HG03432 (cell line): ENCODE measurements at regions not wholly inside any gene's neighbourhood (a gene's known extent, or its start where the extent isn't known, plus 50 kb on each side); places are given as distances from the start of the nearest gene placed in this dataset.
"Not testable (repeated sequence)": the region's sequence is repeated elsewhere in the genome, so short reads cannot be mapped to it uniquely, and the experiment has no call there.

Experiments
- ATAC-seq: cut with Tn5 transposase; IDR thresholded peaks from one replicate; pipeline ENCODE4 v1.9.1; 2021; ENCODE audit warnings: mild to moderate bottlenecking, moderate library complexity; ENCODE audit not compliant: unreplicated experiment

DNA sequence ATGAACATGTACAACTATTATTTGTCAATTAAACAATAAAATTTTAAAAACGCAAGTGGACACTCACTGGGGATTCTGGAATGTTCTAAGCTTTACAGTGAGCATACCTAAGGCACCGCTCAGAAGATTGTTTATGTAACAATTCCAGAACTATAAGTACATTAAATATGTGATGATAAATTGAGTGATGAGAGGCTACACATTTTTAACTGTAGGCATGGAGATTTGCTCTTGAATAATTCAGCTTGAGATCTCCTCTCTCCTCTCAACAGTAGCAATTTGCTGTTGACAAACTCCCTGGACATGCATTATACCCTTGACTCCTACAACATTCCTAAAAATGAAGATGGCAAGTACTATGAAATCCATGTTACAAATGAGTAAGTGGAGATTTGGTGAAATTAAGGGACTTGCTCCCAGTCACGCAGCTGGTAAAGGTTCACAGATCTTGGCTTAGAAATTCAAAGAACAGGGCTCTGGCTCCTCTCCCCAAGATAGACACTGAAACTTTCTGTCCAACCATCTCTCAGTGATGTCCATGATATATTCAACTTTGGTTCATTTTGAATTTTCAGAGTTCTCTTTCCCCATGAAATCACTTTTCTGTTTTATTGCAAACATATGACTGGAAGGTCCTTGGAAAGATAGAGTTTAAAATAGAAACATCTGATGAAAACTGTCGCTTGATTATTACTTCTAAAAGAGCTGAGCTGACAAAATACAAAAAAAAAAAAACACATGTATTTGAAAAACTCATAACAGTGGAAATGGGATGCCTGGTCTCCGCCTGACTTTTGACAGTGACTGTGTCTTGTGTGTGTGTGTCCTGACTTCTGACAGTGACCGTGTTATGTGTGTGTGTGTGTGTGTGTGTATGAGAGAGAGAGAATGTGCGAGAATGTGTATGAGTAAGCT, 488.3 kb downstream of the TNS3 start:
- no peak for ATAC-seq

DNA sequence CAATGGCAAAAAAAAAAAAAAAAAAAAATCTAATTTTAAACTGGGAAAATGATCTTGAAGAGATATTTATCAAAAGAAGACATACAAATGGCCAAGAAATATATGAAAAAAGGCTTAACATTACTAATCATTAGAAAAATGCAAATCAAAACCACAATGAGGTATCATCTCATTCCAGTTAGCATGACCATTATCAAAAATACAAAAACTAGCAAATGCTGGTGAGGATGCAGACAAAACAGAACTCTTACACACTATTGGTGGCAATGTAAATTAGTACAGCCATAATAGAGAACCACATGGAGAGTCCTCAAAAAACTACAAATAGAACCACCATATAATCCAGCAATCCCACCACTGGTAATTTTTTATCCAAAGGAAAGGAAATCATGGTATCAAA, 489.6 kb downstream of the TNS3 start:
- no peak for ATAC-seq

DNA sequence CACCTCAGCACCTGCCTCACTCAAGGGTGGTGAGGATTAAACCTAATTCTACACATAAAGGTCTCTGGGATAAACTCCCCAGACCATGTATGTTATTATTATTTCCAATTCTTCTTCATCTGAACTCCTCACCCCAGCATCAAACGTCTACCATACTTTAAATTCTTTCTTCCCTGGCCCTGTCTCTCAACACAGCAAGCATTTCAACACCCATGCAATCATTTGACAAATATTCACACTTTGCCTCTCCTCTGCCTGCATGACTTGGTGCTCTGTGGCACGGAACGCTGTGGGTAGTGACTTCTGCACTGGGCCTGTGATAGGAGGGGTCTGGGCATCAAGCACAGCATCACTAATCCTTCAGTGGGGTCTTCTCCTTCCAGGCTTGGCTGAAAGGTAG, 490.8 kb downstream of the TNS3 start:
- ATAC-seq: no peak

DNA sequence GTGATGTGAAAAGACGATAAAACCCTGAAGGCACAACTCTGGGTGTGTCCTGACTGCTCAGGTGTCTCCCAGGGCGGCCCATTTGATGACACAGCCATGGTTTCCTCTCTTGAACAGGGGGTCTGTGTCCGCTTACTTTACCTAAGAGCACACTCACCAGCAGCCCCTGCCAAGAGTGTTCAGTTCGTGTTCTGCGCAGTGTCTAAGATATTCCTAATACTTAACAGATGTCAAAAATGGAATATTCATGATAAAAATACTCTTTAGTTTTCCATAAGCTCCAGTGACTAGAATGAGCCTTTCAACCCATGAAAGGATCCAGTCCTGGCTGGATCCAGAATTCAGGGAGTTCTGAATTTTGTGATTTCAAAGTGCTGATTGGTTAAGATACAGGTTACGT, 492.4 kb downstream of the TNS3 start:
- no peak for ATAC-seq

DNA sequence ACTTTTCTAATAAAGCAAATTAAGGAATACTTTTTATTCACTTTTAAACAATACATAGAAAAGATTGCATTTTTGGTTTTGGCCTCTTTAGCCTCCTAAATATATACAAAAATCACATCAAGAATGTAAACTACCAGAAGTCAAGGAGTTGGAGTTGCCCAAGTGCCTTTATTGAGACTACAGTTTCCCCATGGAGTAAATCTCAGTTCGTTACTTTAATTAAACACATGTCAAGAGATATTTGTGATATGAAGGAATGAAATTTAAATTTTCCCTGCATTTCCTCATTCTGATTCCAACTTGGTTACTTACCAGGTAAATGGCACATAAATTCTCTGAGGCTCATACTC, 492.9 kb downstream of the TNS3 start:
- ATAC-seq: peak; percentile 17

- peak; percentile 74 for ATAC-seq
Measured at GRCh38 chr7:47088329-47089067, 493.4 kb downstream of the TNS3 start.

GRCh38 chr7:47087866-47088265, 494.0 kb downstream of the TNS3 start:
- ATAC-seq: no peak

DNA sequence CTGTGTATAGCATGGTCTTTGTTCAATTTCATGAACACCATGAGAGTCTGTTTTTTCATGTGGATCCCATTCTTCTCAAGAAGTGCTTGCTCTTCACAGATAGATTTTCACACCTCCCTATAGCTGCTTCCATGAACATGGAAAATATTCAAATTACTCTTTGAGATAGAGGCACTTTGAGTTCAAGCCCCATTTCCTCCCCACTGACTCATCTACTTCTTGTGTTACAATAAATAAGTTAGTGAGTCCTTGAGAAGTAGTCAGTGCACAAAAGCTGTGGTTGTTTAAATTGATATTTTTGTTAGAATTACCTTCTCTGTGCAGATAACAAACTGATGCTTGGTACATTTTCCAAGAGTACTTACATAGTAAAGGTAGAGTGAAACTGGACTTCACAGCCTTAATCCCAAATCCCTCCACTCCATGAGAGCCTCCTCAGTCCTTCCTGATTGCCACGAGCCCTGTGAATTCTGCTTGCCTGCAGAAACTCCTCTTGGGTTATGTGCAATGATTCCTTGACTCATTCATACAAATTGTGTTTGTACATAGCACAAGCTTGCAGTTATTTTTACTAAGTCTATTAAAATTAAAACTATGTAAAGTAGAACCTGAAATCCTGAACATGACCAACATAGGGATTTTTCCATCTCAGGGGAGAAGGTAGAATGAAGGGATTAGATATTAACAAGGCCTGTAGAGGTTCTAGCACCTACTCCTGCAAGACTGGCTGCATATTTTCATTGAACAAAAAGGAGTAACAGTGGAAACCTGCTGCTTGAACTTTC, 496.2 kb downstream of the TNS3 start:
- ATAC-seq: no peak

- ATAC-seq: no peak
Measured at GRCh38 chr7:47083476-47084250, 498.2 kb downstream of the TNS3 start.

DNA sequence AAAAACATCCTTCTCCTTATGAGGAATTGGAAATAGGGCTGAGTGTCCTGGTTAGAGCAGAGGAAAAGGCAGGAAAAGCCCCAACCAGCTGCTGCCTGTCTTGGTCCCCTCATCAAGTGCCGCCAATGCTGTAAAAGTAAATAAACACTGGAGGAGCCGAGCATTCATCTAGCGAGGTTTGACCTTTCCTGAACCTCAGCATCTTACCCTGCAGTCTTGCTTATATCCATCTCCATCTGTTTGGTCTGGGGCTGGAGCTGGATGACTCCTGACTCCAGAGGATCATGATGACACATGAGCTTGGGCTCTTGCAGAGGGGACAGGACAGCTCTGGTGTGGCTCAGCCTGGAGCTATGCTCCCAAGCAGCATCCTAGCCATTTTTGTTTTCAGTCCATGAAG, 501.1 kb downstream of the TNS3 start:
- ATAC-seq: no peak

DNA sequence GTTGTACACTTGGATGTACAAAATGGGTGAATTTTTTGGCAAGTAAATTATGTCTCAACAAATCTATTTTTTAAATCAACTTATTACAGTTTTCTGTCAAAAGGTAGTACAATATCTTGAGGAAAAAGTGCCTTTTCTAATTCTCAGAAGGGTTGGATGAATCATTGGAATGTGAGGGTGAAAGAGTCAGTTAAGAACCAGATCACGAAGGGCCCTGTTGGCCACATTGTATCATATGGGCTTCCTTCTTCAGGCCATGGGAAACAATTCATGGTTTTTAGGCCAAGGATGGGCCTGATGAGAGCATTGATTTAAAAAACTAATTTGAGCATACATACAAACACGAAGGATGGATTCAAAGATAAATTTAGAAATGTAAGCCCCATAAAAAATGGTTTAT, 503.7 kb downstream of the TNS3 start:
- no peak for ATAC-seq

DNA sequence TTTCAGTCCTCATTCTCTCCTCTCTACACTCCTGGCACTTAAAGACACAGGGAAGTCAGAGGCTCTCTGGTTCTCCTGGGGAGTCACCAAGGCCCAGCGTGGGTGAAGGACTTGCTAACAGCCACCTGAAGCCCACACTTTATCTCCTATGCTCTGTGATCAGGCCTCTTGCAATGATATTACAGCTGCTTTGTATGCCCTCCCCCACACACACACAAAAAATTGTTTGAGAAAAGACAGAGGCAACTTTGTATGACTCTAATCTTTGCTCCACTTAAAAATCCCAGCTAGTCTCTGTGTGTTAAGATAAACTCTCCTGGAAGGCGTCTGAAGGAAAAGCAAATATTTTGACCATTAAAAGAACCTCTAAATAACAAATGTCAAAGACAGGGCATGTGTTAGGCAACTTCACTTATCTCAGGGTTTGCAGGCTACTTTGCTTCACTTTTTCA, 507.2 kb downstream of the TNS3 start:
- ATAC-seq: no peak

DNA sequence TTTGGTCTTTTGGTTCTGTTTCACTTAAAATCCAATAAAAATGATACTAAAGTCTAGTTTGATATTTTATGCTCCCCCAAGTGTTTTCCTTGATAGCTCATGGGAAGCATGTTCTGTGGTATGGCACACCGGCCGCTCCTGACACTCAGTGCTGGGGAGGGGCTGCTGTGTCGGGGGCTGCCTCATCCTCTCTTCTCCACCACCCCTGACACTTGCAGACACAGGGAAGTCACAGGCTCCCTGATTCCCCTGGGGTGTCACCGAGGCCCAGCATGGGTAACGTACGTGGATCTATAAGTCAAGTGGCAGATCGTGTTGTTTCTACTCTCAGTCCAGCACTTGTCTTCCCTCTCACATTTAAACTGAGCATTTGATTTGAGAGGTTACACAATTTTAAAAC, 508.6 kb downstream of the TNS3 start:
- ATAC-seq: no peak

- ATAC-seq: no peak
Measured at GRCh38 chr7:47071866-47072265, 510.0 kb downstream of the TNS3 start.

GRCh38 chr7:47069385-47070076, 512.4 kb downstream of the TNS3 start:
- no peak for ATAC-seq

GRCh38 chr7:47066976-47067614, 514.8 kb downstream of the TNS3 start:
- no peak for ATAC-seq

GRCh38 chr7:47056731-47057130, 525.2 kb downstream of the TNS3 start:
- no peak for ATAC-seq

GRCh38 chr7:47052541-47053208, 529.2 kb downstream of the TNS3 start:
- ATAC-seq: not testable (repeated sequence)

- no peak for ATAC-seq
Measured at GRCh38 chr7:47049234-47049774, 532.6 kb downstream of the TNS3 start.
